Dendritic cell treated with granulocyte-macrophage colony-stimulating factor and Interleukin-4, amounts not matched to agents 40 ng/mL and 50 ng/mL, for 4 days (primary cell): ENCODE measurements at regions not wholly inside any gene's neighbourhood (a gene's known extent, or its start where the extent isn't known, plus 50 kb on each side); places are given as distances from the start of the nearest gene placed in this dataset.
"Not testable (repeated sequence)": the region's sequence is repeated elsewhere in the genome, so short reads cannot be mapped to it uniquely, and the experiment has no call there.

Experiments
- H3K27ac Mint-ChIP-seq: one replicate; pipeline ENCODE4 v1.8.0; 2022; ENCODE audit warnings: mild to moderate bottlenecking, mixed read lengths
- H3K27me3 Mint-ChIP-seq: one replicate; pipeline ENCODE4 v1.8.0; 2022; ENCODE audit warnings: mild to moderate bottlenecking, mixed read lengths
- H3K36me3 Mint-ChIP-seq: one replicate; pipeline ENCODE4 v1.8.0; 2022; ENCODE audit warnings: low read depth, mixed read lengths
- H3K4me1 Mint-ChIP-seq: one replicate; pipeline ENCODE4 v1.8.0; 2022; ENCODE audit warnings: low read depth, mixed read lengths
- H3K4me3 Mint-ChIP-seq: one replicate; pipeline ENCODE4 v1.8.0; 2022; ENCODE audit warnings: mild to moderate bottlenecking, moderate library complexity, mixed read lengths
- H3K9me3 Mint-ChIP-seq: one replicate; pipeline ENCODE4 v1.8.0; 2022; ENCODE audit warnings: mixed read lengths
- intact Hi-C: fragments of 100-400 bp; cut with micrococcal nuclease; formaldehyde crosslinking; loops from one replicate; pipeline ENCODE4 v1.15.0; 2022

- H3K9me3 Mint-ChIP-seq, intact Hi-C loops, H3K27ac Mint-ChIP-seq, H3K4me1 Mint-ChIP-seq, H3K36me3 Mint-ChIP-seq, H3K27me3 Mint-ChIP-seq, H3K4me3 Mint-ChIP-seq: not testable (repeated sequence)
Observed at GRCh38 chr2:87418823-87419822, 328.8 kb upstream of the PLGLB2 start.

- H3K4me1 Mint-ChIP-seq, intact Hi-C loops, H3K4me3 Mint-ChIP-seq, H3K36me3 Mint-ChIP-seq, H3K9me3 Mint-ChIP-seq, H3K27ac Mint-ChIP-seq, H3K27me3 Mint-ChIP-seq: not testable (repeated sequence)
Observed at GRCh38 chr2:87419980-87420379, 327.9 kb upstream of the PLGLB2 start.

DNA sequence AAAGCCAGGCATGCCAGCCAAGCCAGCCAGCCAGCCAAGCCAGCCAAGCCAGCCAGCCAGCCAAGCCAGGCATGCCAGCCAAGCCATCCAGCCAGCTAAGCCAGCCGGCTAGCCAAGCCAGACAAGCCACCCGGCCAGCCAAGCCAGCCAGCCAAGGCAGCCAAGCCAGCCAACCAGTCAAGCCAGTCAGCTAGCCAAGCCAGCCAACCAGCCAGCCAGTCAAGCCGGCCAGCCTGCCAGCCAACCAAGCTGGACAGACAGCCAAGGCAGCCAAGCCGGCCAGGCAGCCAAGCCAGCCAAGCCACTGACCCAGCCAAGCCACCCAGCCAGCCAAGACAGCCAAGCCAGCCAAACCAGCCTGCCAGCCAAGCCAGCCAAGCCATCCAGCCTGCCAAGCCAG is 326.9 kb upstream of the PLGLB2 start:
- H3K27ac Mint-ChIP-seq, intact Hi-C loops, H3K36me3 Mint-ChIP-seq, H3K4me1 Mint-ChIP-seq, H3K9me3 Mint-ChIP-seq, H3K27me3 Mint-ChIP-seq, H3K4me3 Mint-ChIP-seq: not testable (repeated sequence)

GRCh38 chr2:87423796-87424762 is 323.8 kb upstream of the PLGLB2 start:
- H3K4me3 Mint-ChIP-seq, H3K27ac Mint-ChIP-seq, H3K36me3 Mint-ChIP-seq, H3K9me3 Mint-ChIP-seq, H3K27me3 Mint-ChIP-seq, H3K4me1 Mint-ChIP-seq, intact Hi-C loops: not testable (repeated sequence)

- H3K4me3 Mint-ChIP-seq, H3K27me3 Mint-ChIP-seq, H3K27ac Mint-ChIP-seq, intact Hi-C loops, H3K9me3 Mint-ChIP-seq, H3K36me3 Mint-ChIP-seq, H3K4me1 Mint-ChIP-seq: not testable (repeated sequence)
Observed at GRCh38 chr2:87424763-87425154, 323.1 kb upstream of the PLGLB2 start.

DNA sequence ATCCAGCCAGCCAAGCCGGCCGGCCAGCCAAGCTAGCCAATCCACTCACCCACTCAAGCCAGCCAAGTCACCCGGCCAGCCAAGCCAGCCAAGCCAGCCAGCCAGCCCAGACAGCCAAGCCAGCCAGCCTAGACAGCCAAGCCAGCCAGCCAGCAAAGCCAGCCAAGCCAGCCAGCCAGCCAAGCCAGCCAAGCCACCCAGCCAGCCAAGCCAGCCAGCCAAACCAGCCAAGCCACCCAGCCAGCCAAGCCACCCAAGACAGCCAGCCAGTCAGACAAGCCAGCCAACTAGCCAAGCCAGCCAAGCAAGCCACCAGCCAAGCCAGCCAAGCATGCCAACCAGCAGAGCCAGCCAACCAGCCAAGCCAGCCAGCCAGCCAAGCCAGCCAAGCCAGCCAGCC is 322.7 kb upstream of the PLGLB2 start:
- intact Hi-C loops, H3K4me3 Mint-ChIP-seq, H3K4me1 Mint-ChIP-seq, H3K27ac Mint-ChIP-seq, H3K36me3 Mint-ChIP-seq, H3K27me3 Mint-ChIP-seq, H3K9me3 Mint-ChIP-seq: not testable (repeated sequence)

GRCh38 chr2:87425717-87426116 is 322.2 kb upstream of the PLGLB2 start:
- H3K4me1 Mint-ChIP-seq, H3K4me3 Mint-ChIP-seq, intact Hi-C loops, H3K27ac Mint-ChIP-seq, H3K36me3 Mint-ChIP-seq, H3K9me3 Mint-ChIP-seq, H3K27me3 Mint-ChIP-seq: not testable (repeated sequence)

GRCh38 chr2:87428452-87429130 is 319.3 kb upstream of the PLGLB2 start:
- intact Hi-C loops, H3K4me3 Mint-ChIP-seq, H3K27me3 Mint-ChIP-seq, H3K36me3 Mint-ChIP-seq, H3K4me1 Mint-ChIP-seq, H3K27ac Mint-ChIP-seq, H3K9me3 Mint-ChIP-seq: not testable (repeated sequence)

DNA sequence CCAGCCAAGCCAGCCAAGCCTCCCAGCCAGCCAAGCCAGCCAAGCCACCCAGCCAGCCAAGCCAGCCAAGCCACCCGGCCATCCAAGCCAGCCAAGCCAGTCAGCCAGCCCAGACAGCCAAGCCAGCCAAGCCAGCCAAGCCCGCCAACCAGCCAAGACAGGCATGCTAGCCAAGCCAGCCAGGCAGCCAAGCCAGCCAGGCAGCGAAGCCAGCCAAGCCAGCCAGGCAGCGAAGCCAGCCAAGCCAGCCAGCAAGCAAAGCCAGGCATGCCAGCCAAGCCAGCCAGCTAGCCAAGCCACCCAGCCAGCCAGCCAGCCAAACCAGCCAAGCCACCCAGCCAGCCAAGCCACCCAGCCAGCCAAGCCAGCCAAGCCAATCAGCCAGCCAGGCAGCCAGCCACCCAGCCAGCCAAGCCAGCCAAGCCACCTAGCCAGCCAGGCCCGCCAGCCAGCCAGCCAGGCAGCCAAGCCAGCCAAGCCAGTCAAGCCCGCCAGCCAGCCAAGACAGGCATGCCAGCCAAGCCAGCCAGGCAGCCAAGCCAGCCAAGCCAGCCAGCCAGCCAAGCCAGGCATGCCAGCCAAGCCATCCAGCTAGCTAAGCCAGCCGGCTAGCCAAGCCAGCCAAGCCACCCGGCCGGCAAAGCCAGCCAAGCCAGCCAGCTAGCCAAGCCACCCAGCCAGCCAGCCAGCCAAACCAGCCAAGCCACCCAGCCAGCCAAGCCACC is 318.5 kb upstream of the PLGLB2 start:
- H3K4me3 Mint-ChIP-seq, H3K27me3 Mint-ChIP-seq, H3K27ac Mint-ChIP-seq, H3K4me1 Mint-ChIP-seq, H3K36me3 Mint-ChIP-seq, intact Hi-C loops, H3K9me3 Mint-ChIP-seq: not testable (repeated sequence)

GRCh38 chr2:87429931-87430275 is 318.0 kb upstream of the PLGLB2 start:
- H3K36me3 Mint-ChIP-seq, H3K4me3 Mint-ChIP-seq, H3K27ac Mint-ChIP-seq, H3K27me3 Mint-ChIP-seq, H3K9me3 Mint-ChIP-seq, H3K4me1 Mint-ChIP-seq, intact Hi-C loops: not testable (repeated sequence)

- intact Hi-C loops, H3K27me3 Mint-ChIP-seq, H3K36me3 Mint-ChIP-seq, H3K4me1 Mint-ChIP-seq, H3K9me3 Mint-ChIP-seq, H3K4me3 Mint-ChIP-seq, H3K27ac Mint-ChIP-seq: not testable (repeated sequence)
Observed at GRCh38 chr2:87431051-87431450, 316.8 kb upstream of the PLGLB2 start.

DNA sequence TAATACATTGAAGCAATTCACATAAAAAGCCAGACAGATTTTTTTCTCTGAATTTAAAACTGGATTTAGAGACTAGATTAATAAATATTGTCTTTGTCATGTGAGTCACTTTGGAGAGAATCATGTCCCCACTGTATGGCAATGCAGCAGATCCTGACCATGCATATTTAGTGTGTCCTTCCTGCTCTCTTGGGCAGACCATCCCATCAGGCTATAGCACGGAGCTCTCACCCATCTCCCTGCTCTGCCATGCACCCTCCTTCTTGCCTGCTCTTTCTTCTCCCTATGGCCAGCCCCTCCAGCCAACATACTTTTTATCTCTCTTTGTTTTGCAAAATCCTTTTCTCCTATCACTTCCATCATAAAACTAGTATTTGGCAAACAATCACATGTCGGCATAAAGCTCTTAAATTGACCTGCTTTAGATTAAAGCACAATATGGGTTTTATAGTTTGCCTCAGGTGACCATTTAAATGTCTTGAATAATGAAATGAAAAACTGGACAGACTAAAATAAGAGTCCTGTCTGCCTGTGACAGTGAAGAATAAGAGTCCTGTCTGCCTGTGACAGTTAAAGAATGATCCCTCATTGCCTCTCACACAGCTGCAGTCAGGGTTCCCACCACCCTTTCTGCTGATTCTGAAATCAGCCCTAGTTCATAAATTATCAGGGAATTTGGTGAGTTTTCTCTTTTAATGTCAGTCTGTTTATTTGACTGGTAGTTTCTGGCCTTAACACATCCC is 315.0 kb upstream of the PLGLB2 start:
- H3K4me3 Mint-ChIP-seq, H3K9me3 Mint-ChIP-seq: not testable (repeated sequence)

DNA sequence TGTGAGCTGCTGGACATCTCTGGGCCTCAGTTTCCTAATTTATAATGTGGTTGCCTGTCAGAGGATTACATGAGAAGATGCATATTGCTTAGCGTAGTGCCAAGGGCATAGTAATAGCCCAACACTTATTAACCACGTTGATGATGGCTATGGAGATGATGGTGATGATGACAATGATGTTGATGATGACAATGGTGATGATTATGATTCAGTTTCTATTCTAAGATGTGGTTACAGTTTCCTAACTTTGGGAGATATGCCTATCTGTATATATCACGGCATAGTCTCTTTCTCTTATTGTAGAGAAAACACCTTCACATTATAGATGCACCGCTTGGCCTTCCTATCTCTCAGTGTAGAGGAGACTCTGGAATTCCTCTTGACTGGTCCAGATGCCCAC is 311.9 kb upstream of the PLGLB2 start:
- H3K36me3 Mint-ChIP-seq, intact Hi-C loops, H3K27ac Mint-ChIP-seq, H3K27me3 Mint-ChIP-seq, H3K4me3 Mint-ChIP-seq, H3K9me3 Mint-ChIP-seq: not testable (repeated sequence)
- peaks cover 15% of the 10 kb centered on the region for H3K4me1 Mint-ChIP-seq

More for the DNA sequence above, 315.0 kb upstream of the PLGLB2 start:
- H3K4me1 Mint-ChIP-seq, intact Hi-C loops, H3K27me3 Mint-ChIP-seq, H3K27ac Mint-ChIP-seq, H3K36me3 Mint-ChIP-seq: not testable (repeated sequence)
